Lung (tissue), 11 donors: ENCODE measurements at regions not wholly inside any gene's neighbourhood (a gene's known extent, or its start where the extent isn't known, plus 50 kb on each side); places are given as distances from the start of the nearest gene placed in this dataset.

Experiments used
- ATAC-seq: fragments of 200-7000 bp; cut with Tn5 transposase; one replicate; pipeline ENCODE4 v1.9.1; 2020; ENCODE audit warnings: moderate number of reproducible peaks; ENCODE audit not compliant: insufficient read depth, low FRiP score
- DNase-seq, 3 donors: peaks; one replicate each; pipeline ENCODE4 v3.0.0-alpha.2; 2013 to 2017
- H3K27ac ChIP-seq, 2 donors: one replicate each; pipeline ENCODE4 v1.5.1; 2013; ENCODE audit warnings: mild to moderate bottlenecking in 2 of 2, moderate library complexity in 2 of 2, control low read depth in 1 of 2, inconsistent platforms in 1 of 2, low read depth in 1 of 2, low read length in 1 of 2
- H3K27me3 ChIP-seq, 3 donors: one replicate each; pipeline ENCODE4 v1.5.1; 2013; ENCODE audit warnings: low read length in 2 of 3; ENCODE audit not compliant: control insufficient read depth in 3 of 3, insufficient read depth in 3 of 3
- H3K36me3 ChIP-seq, 4 donors: one replicate each; pipeline ENCODE4 v1.5.1; 2013; ENCODE audit warnings: low read length in 4 of 4, mild to moderate bottlenecking in 1 of 4, moderate library complexity in 1 of 4; ENCODE audit not compliant: control insufficient read depth in 4 of 4, insufficient read depth in 4 of 4
- H3K4me1 ChIP-seq, 5 donors: one replicate each; pipeline ENCODE4 v1.5.1; 2013; ENCODE audit warnings: low read length in 5 of 5, mild to moderate bottlenecking in 2 of 5, moderate library complexity in 1 of 5; ENCODE audit not compliant: control insufficient read depth in 5 of 5, insufficient read depth in 5 of 5
- H3K4me3 ChIP-seq: one replicate; pipeline ENCODE4 v1.5.1; 2013; ENCODE audit warnings: mild to moderate bottlenecking, control low read depth, moderate library complexity
- H3K9ac ChIP-seq, 2 donors: one replicate each; pipeline ENCODE4 v1.5.1; 2013; ENCODE audit warnings: low read length in 2 of 2, control low read depth in 1 of 2; ENCODE audit not compliant: insufficient read depth in 1 of 2
- H3K9me3 ChIP-seq, 4 donors: one replicate each; pipeline ENCODE4 v1.5.1; 2013; ENCODE audit warnings: low read length in 3 of 4, mild to moderate bottlenecking in 1 of 4, moderate library complexity in 1 of 4; ENCODE audit not compliant: control insufficient read depth in 4 of 4, insufficient read depth in 3 of 4
- WGBS, 2 donors: extraction: QIAGEN DNeasy Blood & Tissue Kit; methylation state at CpG; one replicate each; pipeline ENCODE4 v1.1.7; 2013; 5-methylcytosine and 5-hydroxymethylcytosine counted together
- TF ChIP-seq, protein P1 (sequence below): IDR thresholded peaks from 2 replicates; pipeline ENCODE4 v1.5.1; 2012; ENCODE audit warnings: mild to moderate bottlenecking; ENCODE audit errors: control extremely low read depth, extremely low read depth
- donor health status: control.
- donor health status: control.
- donor health status: Bipolar disorder and iron deficiency.
- donor health status: healthy.
- donor health status: DM: yes; HTN: yes; CAD: no.

- no peak overlapping the region for H3K4me3 ChIP-seq
- DNase-seq (no peak), ATAC-seq (no peak)
- WGBS, 2 donors, result 82 to 86% methylated on average over 2 of the region's 2 CpGs
- no peaks in the 10 kb centered on the region for H3K36me3 ChIP-seq
- TF ChIP-seq, protein P1, sequence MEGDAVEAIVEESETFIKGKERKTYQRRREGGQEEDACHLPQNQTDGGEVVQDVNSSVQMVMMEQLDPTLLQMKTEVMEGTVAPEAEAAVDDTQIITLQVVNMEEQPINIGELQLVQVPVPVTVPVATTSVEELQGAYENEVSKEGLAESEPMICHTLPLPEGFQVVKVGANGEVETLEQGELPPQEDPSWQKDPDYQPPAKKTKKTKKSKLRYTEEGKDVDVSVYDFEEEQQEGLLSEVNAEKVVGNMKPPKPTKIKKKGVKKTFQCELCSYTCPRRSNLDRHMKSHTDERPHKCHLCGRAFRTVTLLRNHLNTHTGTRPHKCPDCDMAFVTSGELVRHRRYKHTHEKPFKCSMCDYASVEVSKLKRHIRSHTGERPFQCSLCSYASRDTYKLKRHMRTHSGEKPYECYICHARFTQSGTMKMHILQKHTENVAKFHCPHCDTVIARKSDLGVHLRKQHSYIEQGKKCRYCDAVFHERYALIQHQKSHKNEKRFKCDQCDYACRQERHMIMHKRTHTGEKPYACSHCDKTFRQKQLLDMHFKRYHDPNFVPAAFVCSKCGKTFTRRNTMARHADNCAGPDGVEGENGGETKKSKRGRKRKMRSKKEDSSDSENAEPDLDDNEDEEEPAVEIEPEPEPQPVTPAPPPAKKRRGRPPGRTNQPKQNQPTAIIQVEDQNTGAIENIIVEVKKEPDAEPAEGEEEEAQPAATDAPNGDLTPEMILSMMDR, result no peak
- no peaks in the 10 kb centered on the region for H3K4me1 ChIP-seq
- no peak overlapping the region for H3K27ac ChIP-seq
- no peaks in the 10 kb centered on the region for H3K9me3 ChIP-seq
- H3K27me3 ChIP-seq, result no peaks in the 10 kb centered on the region
- no peak overlapping the region for H3K9ac ChIP-seq
These were observed 73.2 kb upstream of the PDK4 start for GRCh38 chr7:95669513-95669912.

GRCh38 chr7:95668504-95669018 is 72.2 kb upstream of the PDK4 start:
- no peak overlapping the region for H3K27ac ChIP-seq
- ATAC-seq, result no peak
- WGBS, 2 donors, result 94 to 97% methylated on average over 4 of the region's 4 CpGs

DNA sequence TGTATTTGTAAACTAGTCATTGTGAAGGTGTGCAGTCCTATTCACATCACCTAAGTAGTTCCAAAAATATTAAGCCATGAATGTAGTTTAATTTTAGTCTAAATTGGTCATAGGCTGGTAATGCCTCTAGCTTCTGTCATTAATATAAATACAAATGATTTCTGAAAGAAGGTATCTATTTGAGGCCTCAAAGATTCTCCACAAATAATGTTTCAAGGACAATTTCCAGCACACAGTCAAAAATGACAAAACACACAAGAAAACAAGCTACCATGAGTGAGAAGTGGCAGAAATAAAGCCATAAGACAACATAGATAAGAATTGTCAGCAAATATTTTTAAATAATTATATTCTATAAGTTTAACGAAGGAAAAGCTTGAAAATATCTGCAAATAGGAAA is 66.7 kb upstream of the PDK4 start:
- 78 to 81% methylated on average over 1 of the region's 1 CpG for WGBS, 2 donors
- no peaks in the 10 kb centered on the region for H3K27me3 ChIP-seq
- no peak overlapping the region for H3K9ac ChIP-seq
- H3K9me3 ChIP-seq, result peaks cover 0 to 5% (median 2%) of the 10 kb centered on the region in 4 donors
- H3K36me3 ChIP-seq, result no peaks in the 10 kb centered on the region
- TF ChIP-seq, protein P1, result no peak
- no peak for DNase-seq
- H3K27ac ChIP-seq, result no peak overlapping the region
- no peak overlapping the region for H3K4me3 ChIP-seq
- no peak for ATAC-seq
- no peaks in the 10 kb centered on the region for H3K4me1 ChIP-seq

More at GRCh38 chr7:95668504-95669018, 72.2 kb upstream of the PDK4 start:
- Histone ChIP-seq H3K4me3 (no peak overlapping the region), H3K4me1 (no peaks in the 10 kb centered on the region), H3K36me3 (no peaks in the 10 kb centered on the region), H3K9ac (no peak overlapping the region), H3K27me3 (no peaks in the 10 kb centered on the region), H3K9me3 (peaks cover 0 to 1% (median 0%) of the 10 kb centered on the region in 4 donors)
- DNase-seq, result no peak
- TF ChIP-seq, protein P1, result no peak

GRCh38 chr7:95660023-95660434 is 63.7 kb upstream of the PDK4 start:
- Histone ChIP-seq H3K36me3 (no peaks in the 10 kb centered on the region), H3K4me1 (no peaks in the 10 kb centered on the region), H3K27me3 (no peaks in the 10 kb centered on the region), H3K9ac (no peak overlapping the region), H3K9me3 (peaks cover 0 to 5% (median 2%) of the 10 kb centered on the region in 4 donors), H3K4me3 (no peak overlapping the region), H3K27ac (peak overlapping the region in 1 of 2 donors; percentile 2)
- no peak for DNase-seq
- ATAC-seq, result no peak
- TF ChIP-seq, protein P1, result no peak
- 84 to 96% methylated on average over 3 of the region's 3 CpGs for WGBS, 2 donors
